Inflammatory macrophage treated with lipopolysaccharide for 1 hour (primary cell): ENCODE measurements at regions not wholly inside any gene's neighbourhood (a gene's known extent, or its start where the extent isn't known, plus 50 kb on each side); places are given as distances from the start of the nearest gene placed in this dataset.
"Not testable (repeated sequence)": the region's sequence is repeated elsewhere in the genome, so short reads cannot be mapped to it uniquely, and the experiment has no call there.

Experiments used
- DNase-seq, 2 donors: peaks; one replicate each; pipeline ENCODE4 v3.0.0-alpha.2; 2020 to 2022

- no peak for DNase-seq
Observed at GRCh38 chr5:152623951-152624350, 218.9 kb upstream of the NMUR2 start.

DNA sequence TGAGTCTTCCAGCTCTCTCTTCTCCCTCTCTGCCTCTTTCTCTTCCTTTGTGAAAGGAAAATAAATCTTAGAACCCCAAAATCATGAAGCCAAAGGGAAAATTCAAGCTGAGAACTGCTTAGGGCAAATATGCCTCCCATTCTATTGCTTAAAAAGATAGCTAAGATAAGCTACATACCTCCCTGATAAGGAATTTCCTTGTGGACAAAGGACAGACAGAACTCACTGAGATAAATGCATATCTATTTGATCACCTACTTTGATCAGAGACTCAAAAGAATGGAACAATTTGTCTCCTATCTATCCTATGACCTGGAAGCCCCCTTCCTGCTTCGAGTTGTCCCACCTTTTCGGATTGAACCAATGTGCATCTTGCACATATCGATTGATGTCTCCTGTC, 220.6 kb upstream of the NMUR2 start:
- no peak for DNase-seq

GRCh38 chr5:152631221-152631620, 226.1 kb upstream of the NMUR2 start:
- no peak for DNase-seq

GRCh38 chr5:152632360-152632759, 227.3 kb upstream of the NMUR2 start:
- no peak for DNase-seq

GRCh38 chr5:152634586-152634985, 229.5 kb upstream of the NMUR2 start:
- DNase-seq = no peak

DNA sequence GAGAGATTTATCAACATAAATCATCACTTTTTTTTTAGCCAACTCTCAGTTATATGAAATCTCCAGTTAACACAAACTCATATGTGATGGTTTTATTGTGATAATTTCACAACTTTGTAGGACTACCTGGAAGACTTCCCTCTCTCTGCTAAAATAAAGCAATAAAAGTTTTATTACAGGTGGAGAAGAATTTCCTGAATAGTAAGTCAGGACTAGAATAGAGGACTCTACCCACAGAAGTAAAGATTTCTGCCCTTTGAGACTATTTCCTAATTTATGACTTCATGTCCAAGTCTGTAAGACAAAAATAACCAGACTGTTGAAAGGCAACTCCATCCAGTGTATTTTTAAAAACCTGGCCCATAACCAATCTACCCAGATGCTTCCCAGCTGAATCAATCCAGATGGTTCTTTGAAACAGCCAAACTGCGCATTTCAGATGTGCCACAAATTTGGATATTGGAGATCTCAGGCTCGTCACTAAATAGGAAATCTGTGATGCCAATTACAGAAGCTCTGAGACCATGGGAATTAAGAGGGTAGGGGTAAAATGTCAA, 234.0 kb upstream of the NMUR2 start:
- DNase-seq = no peak

GRCh38 chr5:152641970-152642805, 237.1 kb upstream of the NMUR2 start:
- no peak for DNase-seq

GRCh38 chr5:152642880-152643279, 237.8 kb upstream of the NMUR2 start:
- no peak for DNase-seq

DNA sequence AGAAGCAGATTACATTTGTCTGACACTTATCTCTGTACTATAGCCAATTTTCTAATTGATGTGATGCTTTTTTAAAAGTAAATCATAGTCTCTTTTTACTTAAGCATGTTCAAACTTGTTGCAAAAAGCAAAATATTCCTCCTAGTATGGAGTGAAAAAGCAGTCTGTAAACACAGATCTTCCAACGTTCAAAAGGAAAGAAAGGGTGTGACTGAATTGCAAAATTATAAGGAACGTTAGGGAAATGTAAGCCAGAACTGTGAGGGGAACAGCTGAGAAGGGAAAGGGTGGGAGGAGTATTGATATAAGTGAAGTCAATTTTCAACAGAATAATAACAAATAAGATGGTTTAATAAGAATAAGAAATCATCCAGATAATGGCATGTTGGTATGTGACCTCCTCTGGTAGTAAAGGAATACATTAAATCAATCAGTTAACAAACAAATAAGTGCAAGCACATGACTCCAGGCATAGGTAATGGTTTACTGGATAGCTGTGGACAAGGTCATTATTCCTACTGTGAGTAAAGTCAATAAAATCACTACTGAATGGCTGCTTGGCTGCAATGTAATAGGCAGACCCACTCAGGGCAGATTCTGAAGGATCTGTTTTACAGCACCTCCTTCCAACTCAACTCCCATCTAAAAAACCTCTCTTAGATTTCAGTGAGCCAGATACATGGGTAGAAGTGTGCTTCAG, 239.1 kb upstream of the NMUR2 start:
- no peak for DNase-seq

GRCh38 chr5:152649609-152650008, 244.5 kb upstream of the NMUR2 start:
- DNase-seq = no peak

GRCh38 chr5:152650413-152650812, 245.3 kb upstream of the NMUR2 start:
- no peak for DNase-seq

DNA sequence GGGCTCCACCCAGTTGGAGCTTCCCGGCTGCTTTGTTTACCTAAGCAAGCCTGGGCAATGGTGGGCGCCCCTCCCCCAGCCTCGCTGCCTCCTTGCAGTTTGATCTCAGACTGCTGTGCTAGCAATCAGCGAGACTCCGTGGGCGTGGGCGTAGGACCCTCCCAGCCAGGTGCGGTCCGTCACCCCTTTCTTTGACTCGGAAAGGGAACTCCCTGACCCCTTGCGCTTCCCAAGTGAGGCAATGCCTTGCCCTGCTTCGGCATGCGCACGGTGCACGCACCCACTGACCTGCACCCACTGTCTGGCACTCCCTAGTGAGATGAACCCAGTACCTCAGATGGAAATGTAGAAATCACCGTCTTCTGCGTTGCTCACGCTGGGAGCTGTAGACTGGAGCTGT, 254.4 kb upstream of the NMUR2 start:
- not testable (repeated sequence) for DNase-seq

DNA sequence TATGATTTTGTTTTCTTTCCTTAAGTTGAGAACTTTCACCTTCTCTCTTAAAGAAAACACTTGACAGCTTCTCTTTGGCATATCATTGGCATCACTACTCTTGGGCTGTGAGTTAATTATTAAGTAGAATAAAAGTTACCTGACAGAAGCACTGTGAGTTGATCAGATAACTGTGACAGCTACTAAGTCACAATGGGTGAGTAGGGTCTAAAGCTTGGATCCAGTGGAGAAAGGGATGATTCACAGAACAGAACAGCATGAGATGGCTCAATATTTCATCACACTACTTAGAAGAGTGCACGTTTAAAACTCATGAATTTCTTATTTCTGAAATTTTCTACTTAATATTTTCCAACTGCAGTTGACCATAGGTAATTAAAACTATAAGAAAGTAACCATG, 268.5 kb upstream of the NMUR2 start:
- DNase-seq = no peak

- DNase-seq = no peak
Observed at GRCh38 chr5:152674403-152674802, 269.3 kb upstream of the NMUR2 start.

- DNase-seq = no peak
Observed at GRCh38 chr5:152676196-152676595, 271.1 kb upstream of the NMUR2 start.

DNA sequence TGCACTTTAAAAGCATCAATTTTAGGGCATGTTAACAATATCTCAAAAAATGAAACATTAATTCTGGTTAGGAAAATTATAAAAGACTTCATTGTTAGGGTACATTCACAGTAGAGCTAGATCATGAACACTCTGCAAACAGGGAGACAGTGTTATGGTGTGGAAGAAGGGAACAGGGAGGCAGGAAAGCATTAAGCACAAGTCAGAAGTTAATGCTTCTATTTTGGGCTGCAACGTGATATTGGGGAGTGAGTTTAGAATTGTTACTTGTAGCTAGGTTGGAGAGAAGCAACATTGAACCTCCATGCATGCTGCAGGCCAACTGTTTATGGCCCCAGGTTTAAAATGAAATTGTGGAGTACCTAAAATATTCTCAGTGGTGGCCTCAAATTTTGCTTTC, 278.1 kb upstream of the NMUR2 start:
- DNase-seq = no peak

- DNase-seq = no peak
Observed at GRCh38 chr5:152686931-152687330, 281.9 kb upstream of the NMUR2 start.

DNA sequence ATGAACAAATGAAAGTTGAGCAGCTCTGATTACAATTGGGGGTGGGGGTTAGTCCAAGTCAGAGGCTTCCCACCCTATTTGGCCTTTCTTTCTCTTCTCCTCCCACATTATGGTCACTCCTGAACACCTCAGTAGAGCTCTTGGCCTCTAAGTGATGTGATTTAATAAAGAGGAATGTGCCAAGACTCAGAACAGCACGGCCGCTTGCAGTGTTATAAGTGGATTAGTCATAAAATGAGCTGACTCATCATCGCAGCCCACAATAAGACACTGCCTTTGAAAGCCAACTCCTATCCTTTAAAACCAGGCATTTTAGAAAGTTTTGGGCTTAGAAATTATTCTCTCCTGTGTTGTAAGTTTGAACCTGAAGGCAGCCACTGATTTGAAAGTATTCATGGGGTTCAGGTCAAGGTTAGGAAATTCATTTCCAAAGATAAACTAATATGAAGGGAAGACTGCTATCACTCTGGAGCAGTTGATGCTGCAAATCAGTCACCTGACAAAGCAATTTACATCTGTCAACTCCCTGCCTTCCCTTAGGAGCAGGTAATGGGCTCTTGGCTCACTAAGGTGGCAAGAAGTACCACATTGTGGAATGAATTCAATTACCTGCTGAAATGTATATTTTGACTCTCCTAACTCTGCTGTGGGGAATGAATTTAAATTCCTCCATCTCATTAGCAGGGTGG, 283.6 kb upstream of the NMUR2 start:
- DNase-seq = no peak

DNA sequence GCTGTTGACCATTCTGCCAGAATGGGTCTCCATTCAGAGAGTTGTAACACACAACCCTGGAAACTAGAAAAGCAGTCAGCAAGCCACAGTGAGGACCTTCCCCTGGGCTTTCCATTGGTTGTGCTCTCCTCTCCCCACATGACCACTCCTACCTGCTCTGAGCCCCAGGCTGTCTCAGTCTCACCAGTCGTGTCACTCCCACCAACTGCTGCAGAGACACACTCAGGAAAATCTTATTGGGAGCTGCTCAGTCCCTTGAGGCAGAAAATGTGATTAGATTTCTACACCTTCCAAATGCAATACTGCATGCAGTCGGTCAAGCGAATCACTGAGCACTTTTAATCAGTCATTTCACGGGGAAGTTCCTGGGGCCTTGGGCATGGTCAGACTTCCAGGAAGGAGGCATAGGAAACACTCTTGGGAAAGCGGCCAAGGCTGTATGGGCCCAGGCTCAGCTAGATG, 284.2 kb upstream of the NMUR2 start:
- no peak for DNase-seq

DNA sequence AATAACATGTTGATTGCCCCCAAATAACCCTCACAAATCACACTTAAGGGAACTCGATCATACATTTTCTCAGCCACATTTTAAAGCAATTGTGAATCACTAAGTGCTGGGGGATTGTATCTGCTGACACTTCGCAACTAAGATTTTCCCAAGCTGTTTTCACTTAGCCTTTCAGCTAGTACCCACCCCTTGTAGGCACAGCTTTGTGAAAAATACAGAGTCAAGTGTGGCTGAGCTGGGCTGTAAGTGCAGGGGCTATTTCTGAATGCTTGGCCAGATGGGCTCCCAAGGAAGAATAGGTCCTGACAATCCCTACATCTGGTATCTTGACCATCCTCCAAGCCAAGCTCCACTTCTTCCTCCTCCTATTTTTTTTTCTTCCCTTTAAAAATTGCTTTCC, 289.2 kb upstream of the NMUR2 start:
- DNase-seq = no peak

GRCh38 chr5:152701305-152701949, 296.3 kb upstream of the NMUR2 start:
- no peak for DNase-seq

DNA sequence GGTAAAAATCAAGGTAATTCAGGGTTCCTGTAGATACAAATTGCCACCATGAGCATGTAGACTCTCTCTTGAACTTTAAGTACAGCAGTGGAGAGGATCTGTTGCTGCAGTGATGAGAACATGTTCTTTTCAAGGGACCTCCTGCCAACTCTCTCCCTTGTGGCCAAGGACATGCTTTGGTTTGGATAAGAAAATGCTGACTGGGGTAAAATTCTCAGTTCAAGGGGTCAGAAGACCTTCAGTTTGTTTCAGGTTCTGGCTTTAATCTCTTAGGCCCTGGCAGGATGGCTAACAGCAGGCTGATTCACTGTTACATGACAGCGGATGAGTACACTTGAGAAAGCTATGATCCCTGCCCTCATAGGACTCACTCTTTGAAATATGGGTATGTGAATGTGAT, 299.2 kb upstream of the NMUR2 start:
- no peak for DNase-seq

DNA sequence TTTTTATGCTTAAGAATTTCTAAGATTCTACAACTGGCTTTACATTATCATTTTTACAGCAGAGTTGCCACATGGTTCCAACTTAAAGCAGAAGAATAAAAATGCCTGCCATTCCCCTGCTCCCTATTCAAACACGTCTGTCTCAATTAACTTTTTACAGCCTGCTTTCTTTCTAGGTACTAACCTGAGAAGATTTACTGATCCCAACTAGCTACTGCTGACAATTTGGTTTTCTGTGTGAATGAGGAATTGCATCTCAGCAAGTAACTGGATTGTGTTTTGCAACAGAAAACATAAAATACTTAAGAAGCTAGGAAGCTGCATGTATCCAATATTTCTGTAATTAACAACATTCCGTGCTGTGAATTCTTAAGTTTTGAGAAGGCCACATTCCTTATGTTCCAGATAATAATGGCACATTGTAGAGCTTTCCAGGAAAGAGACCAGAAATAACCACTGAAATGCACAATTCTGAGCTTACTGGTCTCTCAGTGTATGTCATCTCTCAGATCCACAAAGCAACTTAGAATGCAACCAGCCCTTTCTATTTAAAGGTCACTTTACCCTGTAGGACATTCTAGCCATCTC, 306.8 kb upstream of the NMUR2 start:
- no peak for DNase-seq
